Tibial nerve (tissue), 3 donors: ENCODE measurements at regions not wholly inside any gene's neighbourhood (a gene's known extent, or its start where the extent isn't known, plus 50 kb on each side); places are given as distances from the start of the nearest gene placed in this dataset.

ENCODE experiments used
- CTCF ChIP-seq, 5 experiments: fragments of 200-600 bp in 3 of 5; fragments of 450-650 bp in 2 of 5; sonication (generic) in 3 of 5; IDR thresholded peaks; one replicate each; pipeline ENCODE4 v1.5.1; 2016 to 2019; ENCODE audit warnings: antibody characterized with exemption in 5 of 5, mild to moderate bottlenecking in 3 of 5, moderate library complexity in 2 of 5
- POLR2A ChIP-seq, 2 donors: fragments of 450-650 bp; IDR thresholded peaks; one replicate each; pipeline ENCODE4 v1.6.1; 2017; ENCODE audit warnings: antibody characterized with exemption in 2 of 2, mild to moderate bottlenecking in 2 of 2, moderate library complexity in 2 of 2

- TF ChIP-seq POLR2A (IDR thresholded peaks at IDR 0.05) (no peak), CTCF (IDR thresholded peaks at IDR 0.05) (no peak)
These were observed 56.3 kb upstream of the SLC5A12 start for GRCh38 chr11:26778000-26778757.
